ENCODE measurements at regions not wholly inside any gene's neighbourhood (a gene's known extent, or its start where the extent isn't known, plus 50 kb on each side); places are given as distances from the start of the nearest gene placed in this dataset.

- no peak for TF ChIP-seq POLR2AphosphoS5 (IDR thresholded peaks at IDR 0.05)
- no peak for TF ChIP-seq EZH2 (IDR thresholded peaks at IDR 0.05; ENCODE audit: borderline replicate concordance, insufficient read depth, low read length, poor library complexity, severe bottlenecking)
- TF ChIP-seq SMC3 (conservative IDR thresholded peaks at IDR 0.05; ENCODE audit: poor library complexity), result no peak
- no peak for TF ChIP-seq MXI1 (conservative IDR thresholded peaks at IDR 0.05; ENCODE audit: poor library complexity, severe bottlenecking)
- TF ChIP-seq REST (IDR thresholded peaks at IDR 0.05; ENCODE audit: borderline replicate concordance), result no peak
- no peak for TF ChIP-seq TAF1 (IDR thresholded peaks at IDR 0.05; ENCODE audit: low read depth)
- no peak for TF ChIP-seq EP300 (conservative IDR thresholded peaks at IDR 0.05; ENCODE audit: poor library complexity, severe bottlenecking)
- TF ChIP-seq RAD21 (conservative IDR thresholded peaks at IDR 0.05), result no peak
- TF ChIP-seq CTCF (IDR thresholded peaks at IDR 0.05; ENCODE audit: poor library complexity, severe bottlenecking), result no peak
- Histone ChIP-seq H2AFZ (ENCODE audit: low read depth, low read length) (no peak overlapping the region), H3K9me3 (ENCODE audit: low read length) (no peaks in the 10 kb centered on the region), H3K27ac (ENCODE audit: low read length) (no peak overlapping the region), H3F3A (ENCODE audit: insufficient read depth, low read length, poor library complexity, severe bottlenecking) (no peaks in the 10 kb centered on the region), H3K4me3 (ENCODE audit: low read length) (no peak overlapping the region), H3K27me3 (ENCODE audit: insufficient read depth, low read depth, low read length) (no peaks in the 10 kb centered on the region), H3K9me2 (ENCODE audit: insufficient read depth, low read length) (no peaks in the 10 kb centered on the region), H3K36me3 (ENCODE audit: insufficient read depth, low read length) (no peaks in the 10 kb centered on the region), H3K9ac (ENCODE audit: low read length) (no peak overlapping the region), H3K79me2 (replicated peaks; ENCODE audit: insufficient read depth, low read length) (no peaks in the 10 kb centered on the region), H4K20me1 (ENCODE audit: insufficient read depth) (no peaks in the 10 kb centered on the region), H3K4me2 (ENCODE audit: low read length) (no peak overlapping the region)
Observed at GRCh38 chr1:221900678-221901077, 158.8 kb upstream of the DUSP10 start.

GRCh38 chr1:221897321-221897721 lies 155.4 kb upstream of the DUSP10 start:
- no peak overlapping the region for H3K4me2 ChIP-seq (ENCODE audit: low read length)
- no peaks in the 10 kb centered on the region for H3K36me3 ChIP-seq (ENCODE audit: insufficient read depth, low read length)
- no peaks in the 10 kb centered on the region for H3K79me2 ChIP-seq (replicated peaks; ENCODE audit: insufficient read depth, low read length)
- no peak overlapping the region for H2AFZ ChIP-seq (ENCODE audit: low read depth, low read length)
- H3K27ac ChIP-seq (ENCODE audit: low read length), result no peak overlapping the region
- no peaks in the 10 kb centered on the region for H3K27me3 ChIP-seq (ENCODE audit: insufficient read depth, low read depth, low read length)
- no peaks in the 10 kb centered on the region for H3F3A ChIP-seq (ENCODE audit: insufficient read depth, low read length, poor library complexity, severe bottlenecking)
- TF ChIP-seq RAD21 (conservative IDR thresholded peaks at IDR 0.05) (no peak), TAF1 (IDR thresholded peaks at IDR 0.05; ENCODE audit: low read depth) (no peak), SMC3 (conservative IDR thresholded peaks at IDR 0.05; ENCODE audit: poor library complexity) (no peak), POLR2AphosphoS5 (IDR thresholded peaks at IDR 0.05) (no peak), REST (IDR thresholded peaks at IDR 0.05; ENCODE audit: borderline replicate concordance) (no peak), CTCF (IDR thresholded peaks at IDR 0.05; ENCODE audit: poor library complexity, severe bottlenecking) (no peak), MXI1 (conservative IDR thresholded peaks at IDR 0.05; ENCODE audit: poor library complexity, severe bottlenecking) (no peak), EZH2 (IDR thresholded peaks at IDR 0.05; ENCODE audit: borderline replicate concordance, insufficient read depth, low read length, poor library complexity, severe bottlenecking) (no peak), EP300 (conservative IDR thresholded peaks at IDR 0.05; ENCODE audit: poor library complexity, severe bottlenecking) (no peak)
- no peaks in the 10 kb centered on the region for H4K20me1 ChIP-seq (ENCODE audit: insufficient read depth)
- H3K9ac ChIP-seq (ENCODE audit: low read length), result no peak overlapping the region
- no peaks in the 10 kb centered on the region for H3K9me3 ChIP-seq (ENCODE audit: low read length)
- H3K4me3 ChIP-seq (ENCODE audit: low read length), result no peak overlapping the region
- H3K9me2 ChIP-seq (ENCODE audit: insufficient read depth, low read length), result no peaks in the 10 kb centered on the region

All from neural cell (in vitro differentiated cells).